GM18508 (cell line): ENCODE measurements at regions not wholly inside any gene's neighbourhood (a gene's known extent, or its start where the extent isn't known, plus 50 kb on each side); places are given as distances from the start of the nearest gene placed in this dataset.
"Not testable (repeated sequence)": the region's sequence is repeated elsewhere in the genome, so short reads cannot be mapped to it uniquely, and the experiment has no call there.

Experiments used
- ATAC-seq: cut with Tn5 transposase; IDR thresholded peaks from one replicate; pipeline ENCODE4 v1.9.1; 2021; ENCODE audit warnings: moderate number of reproducible peaks; ENCODE audit not compliant: insufficient read depth, unreplicated experiment

GRCh38 chr3:22713936-22714335 lies 489.2 kb upstream of the UBE2E2 start:
- ATAC-seq, result no peak

GRCh38 chr3:22714749-22715148 lies 488.4 kb upstream of the UBE2E2 start:
- ATAC-seq, result no peak

- no peak for ATAC-seq
These were observed 482.5 kb upstream of the UBE2E2 start for GRCh38 chr3:22720596-22720995.

- ATAC-seq, result no peak
These were observed 478.7 kb upstream of the UBE2E2 start for GRCh38 chr3:22724420-22724819.

- ATAC-seq, result no peak
These were observed 474.7 kb upstream of the UBE2E2 start for GRCh38 chr3:22728406-22728805.

GRCh38 chr3:22729212-22729611 lies 473.9 kb upstream of the UBE2E2 start:
- ATAC-seq, result no peak

GRCh38 chr3:22729981-22730380 lies 473.1 kb upstream of the UBE2E2 start:
- ATAC-seq, result no peak

- no peak for ATAC-seq
These were observed 472.4 kb upstream of the UBE2E2 start for GRCh38 chr3:22730701-22731100.

GRCh38 chr3:22731901-22732300 lies 471.2 kb upstream of the UBE2E2 start:
- no peak for ATAC-seq

- ATAC-seq, result no peak
These were observed 470.5 kb upstream of the UBE2E2 start for GRCh38 chr3:22732641-22733040.

- ATAC-seq, result no peak
These were observed 468.9 kb upstream of the UBE2E2 start for GRCh38 chr3:22734207-22734606.

GRCh38 chr3:22734756-22735155 lies 468.4 kb upstream of the UBE2E2 start:
- ATAC-seq, result no peak

- ATAC-seq, result no peak
These were observed 467.8 kb upstream of the UBE2E2 start for GRCh38 chr3:22735373-22735772.

GRCh38 chr3:22743386-22743785 lies 459.7 kb upstream of the UBE2E2 start:
- not testable (repeated sequence) for ATAC-seq

- no peak for ATAC-seq
These were observed 457.8 kb upstream of the UBE2E2 start for GRCh38 chr3:22745321-22745720.

GRCh38 chr3:22746221-22746620 lies 456.9 kb upstream of the UBE2E2 start:
- no peak for ATAC-seq

GRCh38 chr3:22748453-22749045 lies 454.6 kb upstream of the UBE2E2 start:
- no peak for ATAC-seq

- ATAC-seq, result no peak
These were observed 443.4 kb upstream of the UBE2E2 start for GRCh38 chr3:22759636-22760310.

GRCh38 chr3:22765679-22766078 lies 437.4 kb upstream of the UBE2E2 start:
- ATAC-seq, result no peak

- no peak for ATAC-seq
These were observed 425.3 kb upstream of the UBE2E2 start for GRCh38 chr3:22777834-22778233.

- no peak for ATAC-seq
These were observed 423.4 kb upstream of the UBE2E2 start for GRCh38 chr3:22779737-22780136.

- ATAC-seq, result no peak
These were observed 410.6 kb upstream of the UBE2E2 start for GRCh38 chr3:22792533-22792932.
